K562 (cell line): ENCODE measurements at regions not wholly inside any gene's neighbourhood (a gene's known extent, or its start where the extent isn't known, plus 50 kb on each side); places are given as distances from the start of the nearest gene placed in this dataset.
"Not testable (repeated sequence)": the region's sequence is repeated elsewhere in the genome, so short reads cannot be mapped to it uniquely, and the experiment has no call there.

Experiments
- ATAC-seq: fragments of 200-7000 bp; cut with Tn5 transposase; 3 replicates; pipeline ENCODE4 v1.9.1; 2020; ENCODE audit warnings: moderate library complexity
- BruUV-seq: library from RNA; stranded (reverse); fragments of 400-500 nt; replicated peaks from 2 replicates; lab custom pipeline; 2021; lab: Mats Ljungman, UMichigan
- CTCF ChIA-PET: fragments of 300-600 bp; formaldehyde crosslinking; extraction: SDS; loops from one replicate; lab custom pipeline; 2021; ENCODE audit warnings: low intra/inter-chr PET ratio; lab: Yijun Ruan, JAX
- POLR2A ChIA-PET: fragments of 300-600, 350-650 bp; sonication (Branson Sonifier 250); formaldehyde crosslinking; extraction: SDS; loops from one replicate; lab custom pipeline; 2021; ENCODE audit warnings: antibody characterized with exemption, inconsistent platforms; lab: Yijun Ruan, JAX
- DNase-seq, 4 experiments: peaks; one replicate each; pipeline versions ENCODE4 v3.0.0 to v3.0.0-alpha.2; 2011 to 2018; ENCODE audit warnings: low spot score in 3 of 4, mixed read lengths in 3 of 4; ENCODE audit errors: extremely low read depth in 1 of 4
- FAIRE-seq: peaks from 2 replicates; lab custom pipeline; 2011; peaks lifted over from hg19 to GRCh38; lab: Jason Lieb, UNC
- H2AFZ ChIP-seq: 2 replicates; pipeline ENCODE4 v1.6.0; 2011; ENCODE audit warnings: low read depth, low read length, control low read depth, inconsistent platforms
- H3K27ac ChIP-seq: fragments of 200-600 bp; 3 replicates; pipeline ENCODE4 v1.8.0; 2011; ENCODE audit warnings: low read depth, mild to moderate bottlenecking, control low read depth, inconsistent platforms, low read length, moderate library complexity, mixed read lengths; ENCODE audit errors: extremely low read depth
- H3K27me3 ChIP-seq, 2 experiments: fragments of 300-600 bp in 1 of 2; 2 replicates in 1 of 2; 3 replicates in 1 of 2; pipeline versions ENCODE4 v1.6.0 to v1.8.0; 2011; ENCODE audit warnings: inconsistent platforms in 2 of 2, low read length in 2 of 2, mild to moderate bottlenecking in 1 of 2, mixed read lengths in 1 of 2, moderate library complexity in 1 of 2; ENCODE audit not compliant: control insufficient read depth in 2 of 2, insufficient read depth in 2 of 2
- H3K36me3 ChIP-seq: fragments of 300-600 bp; 3 replicates; pipeline ENCODE4 v1.8.0; 2011; ENCODE audit warnings: mild to moderate bottlenecking, low read length, inconsistent platforms; ENCODE audit not compliant: control insufficient read depth, insufficient read depth
- H3K4me1 ChIP-seq, 2 experiments: fragments of 200-600 bp in 1 of 2; replicated peaks in 1 of 2; 2 replicates in 1 of 2; 3 replicates in 1 of 2; pipeline versions ENCODE4 v1.5.1 to v1.8.0; 2011; ENCODE audit warnings: inconsistent platforms in 2 of 2, low read length in 2 of 2, mild to moderate bottlenecking in 1 of 2, mixed read lengths in 1 of 2, moderate library complexity in 1 of 2; ENCODE audit not compliant: control insufficient read depth in 2 of 2, insufficient read depth in 2 of 2
- H3K4me2 ChIP-seq: 2 replicates; pipeline ENCODE4 v1.6.1; 2011; ENCODE audit warnings: low read length, control low read depth, inconsistent platforms, mixed read lengths; ENCODE audit not compliant: insufficient read depth
- H3K4me3 ChIP-seq: fragments of 200-600 bp; sonication (generic), shearing (Covaris generic); 2 replicates; pipeline ENCODE4 v1.5.1; 2016; ENCODE audit warnings: control low read depth, inconsistent platforms
- H3K79me2 ChIP-seq: fragments of 200-600 bp; 3 replicates; pipeline ENCODE4 v1.8.0; 2011; ENCODE audit warnings: low read length, inconsistent platforms; ENCODE audit not compliant: control insufficient read depth, insufficient read depth
- H3K9ac ChIP-seq, 2 experiments: 2 replicates each; pipeline versions ENCODE4 v1.6.0 to v1.6.1; 2011; ENCODE audit warnings: low read depth in 2 of 2, low read length in 2 of 2, control low read depth in 1 of 2, inconsistent platforms in 1 of 2, mild to moderate bottlenecking in 1 of 2, mixed read lengths in 1 of 2; ENCODE audit not compliant: insufficient read depth in 1 of 2
- H3K9me1 ChIP-seq: one replicate; pipeline ENCODE4 v1.6.0; 2011; ENCODE audit warnings: inconsistent platforms, mild to moderate bottlenecking, low read length, moderate library complexity; ENCODE audit not compliant: control insufficient read depth, insufficient read depth
- H3K9me3 ChIP-seq: replicated peaks from 2 replicates; pipeline ENCODE4 v1.5.1; 2011; ENCODE audit warnings: low read depth, low read length, inconsistent platforms; ENCODE audit not compliant: control insufficient read depth, insufficient read depth
- H4K20me1 ChIP-seq: replicated peaks from 2 replicates; pipeline ENCODE4 v1.6.1; 2011; ENCODE audit warnings: low read length, inconsistent platforms, mixed read lengths; ENCODE audit not compliant: control insufficient read depth, insufficient read depth
- ARID1B ChIP-seq: fragments of 450-650 bp; IDR thresholded peaks from 2 replicates; pipeline ENCODE4 v1.6.1; 2016; ENCODE audit warnings: antibody characterized with exemption, mild to moderate bottlenecking, inconsistent platforms
- BCL6 ChIP-seq: fragments of 250-450 bp; sonication (Bioruptor Pico); IDR thresholded peaks from 2 replicates; pipeline ENCODE4 v1.4.0; 2020
- BMI1 ChIP-seq: fragments of 150-350 bp; IDR thresholded peaks from 2 replicates; pipeline ENCODE4 v1.6.1; 2014; ENCODE audit warnings: low read length
- CBFA2T2 ChIP-seq: fragments of 450-650 bp; conservative IDR thresholded peaks from 2 replicates; pipeline ENCODE4 v1.6.1; 2017; ENCODE audit warnings: mild to moderate bottlenecking
- CBFA2T3 ChIP-seq: fragments of 450-650 bp; IDR thresholded peaks from 2 replicates; pipeline ENCODE4 v1.6.1; 2017
- ETV1 ChIP-seq: fragments of 450-650 bp; conservative IDR thresholded peaks from 2 replicates; pipeline ENCODE4 v1.6.1; 2016; ENCODE audit warnings: missing genetic modification characterization, control low read depth, low read depth, missing compliant biosample characterization
- KLF16 ChIP-seq: IDR thresholded peaks from 2 replicates; pipeline ENCODE4 v1.6.1; 2016; ENCODE audit warnings: antibody characterized with exemption
- NCOR1 ChIP-seq: fragments of 450-650 bp; IDR thresholded peaks from 2 replicates; pipeline ENCODE4 v1.6.1; 2016; ENCODE audit warnings: mild to moderate bottlenecking, moderate library complexity
- NFIC ChIP-seq: fragments of 450-650 bp; IDR thresholded peaks from 2 replicates; pipeline ENCODE4 v1.6.1; 2017; ENCODE audit warnings: mild to moderate bottlenecking, inconsistent platforms
- POLR2AphosphoS5 ChIP-seq: IDR thresholded peaks from 2 replicates; pipeline ENCODE4 v1.6.1; 2011; ENCODE audit warnings: mild to moderate bottlenecking, low read depth, low read length, moderate library complexity; ENCODE audit not compliant: control insufficient read depth, insufficient read depth
- RFX5 ChIP-seq: IDR thresholded peaks from 2 replicates; pipeline ENCODE4 v1.6.1; 2011; ENCODE audit warnings: low read depth, mild to moderate bottlenecking, improper control_type of control experiment, low read length
- SPI1 ChIP-seq: IDR thresholded peaks from 2 replicates; pipeline ENCODE4 v1.6.1; 2011; ENCODE audit warnings: low read depth, low read length, control low read depth, borderline replicate concordance
- STAT5A ChIP-seq: IDR thresholded peaks from 2 replicates; pipeline ENCODE4 v1.6.1; 2012; ENCODE audit warnings: low read length, inconsistent platforms, borderline replicate concordance
- TAL1 ChIP-seq: fragments of 450-650 bp; IDR thresholded peaks from 2 replicates; pipeline ENCODE4 v1.6.1; 2016; ENCODE audit warnings: mild to moderate bottlenecking
- TCF3 ChIP-seq: sonication (generic); formaldehyde crosslinking; IDR thresholded peaks from 2 replicates; pipeline ENCODE4 v1.4.0; 2020; ENCODE audit warnings: mild to moderate bottlenecking, missing genetic modification reagents
- TEAD1 ChIP-seq, 2 experiments: fragments of 450-650 bp in 1 of 2; sonication (generic) in 1 of 2; formaldehyde crosslinking; IDR thresholded peaks; 2 replicates each; pipeline versions ENCODE4 v1.4.0 to v1.8.0; 2020 to 2022; ENCODE audit warnings: mild to moderate bottlenecking in 2 of 2, missing genetic modification reagents in 1 of 2
- TEAD4 ChIP-seq, 2 experiments: sonication (generic) in 1 of 2; formaldehyde crosslinking in 1 of 2; IDR thresholded peaks; 2 replicates each; pipeline versions ENCODE4 v1.6.1 to v1.8.0; 2012 to 2022; ENCODE audit warnings: borderline replicate concordance in 1 of 2, inconsistent platforms in 1 of 2, low read length in 1 of 2, mild to moderate bottlenecking in 1 of 2, missing genetic modification reagents in 1 of 2
- TRIM24 ChIP-seq, 2 experiments: fragments of 450-650 bp; IDR thresholded peaks; 2 replicates each; pipeline ENCODE4 v1.6.1; 2016
- ZNF146 ChIP-seq: IDR thresholded peaks from one replicate; pipeline ENCODE4 v1.6.1; 2018; ENCODE audit warnings: missing compliant biosample characterization; ENCODE audit not compliant: unreplicated experiment
- ZNF184 ChIP-seq: sonication (generic); formaldehyde crosslinking; IDR thresholded peaks from 2 replicates; pipeline ENCODE4 v1.5.0; 2020; ENCODE audit warnings: missing genetic modification reagents
- WGBS: fragments of 100-300 bp; shearing (Covaris generic); methylation state at CpG from one replicate; pipeline ENCODE4 v1.1.6; 2016; ENCODE audit warnings: low coverage, mixed read lengths; ENCODE audit not compliant: insufficient coverage; ENCODE audit errors: missing lambda C conversion rate; 5-methylcytosine and 5-hydroxymethylcytosine counted together
- in situ Hi-C: fragments of 300-500 bp; cut with MboI; formaldehyde crosslinking; loops from 4 replicates; pipeline ENCODE4 v1.15.0; 2018; ENCODE audit warnings: inconsistent platforms, mixed read lengths
- intact Hi-C: fragments of 100-400 bp; cut with micrococcal nuclease; formaldehyde crosslinking; loops from 2 replicates; pipeline ENCODE4 v1.14.2; 2022

GRCh38 chrX:75961321-75961720 is 176.3 kb upstream of the MAGEE2 start:
- FAIRE-seq, CTCF ChIA-PET: not testable (repeated sequence)

DNA sequence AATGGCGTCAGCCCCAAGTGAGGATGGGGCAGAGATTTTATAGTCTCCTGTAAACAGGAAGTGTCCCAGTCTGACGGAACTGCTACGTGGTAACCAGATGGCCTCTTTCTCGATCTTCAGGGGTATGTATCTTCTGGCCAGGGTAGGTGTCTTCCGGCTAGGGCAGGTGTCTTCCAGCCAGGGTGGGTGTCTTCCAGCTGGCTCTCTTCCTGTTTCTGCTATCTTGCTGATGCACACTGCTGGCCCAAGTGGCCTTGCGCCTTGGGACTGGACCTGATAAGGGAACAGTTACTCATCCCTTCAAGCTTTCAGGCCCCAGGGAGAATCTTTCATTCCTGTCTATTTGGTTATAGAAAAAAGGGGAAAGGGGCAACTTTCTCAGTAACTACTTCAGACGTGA is 178.7 kb upstream of the MAGEE2 start:
- POLR2A ChIA-PET = no interaction called here
- H3K36me3 ChIP-seq = no peaks in the 10 kb centered on the region
- DNase-seq (peak; percentile 5 to 22 (median 6)), FAIRE-seq (no peak), ATAC-seq (peak; percentile 60)
- intact Hi-C loops = no loop called here
- no peak overlapping the region for H3K4me3 ChIP-seq
- in situ Hi-C loops = no loop called here
- TF ChIP-seq TAL1 (peak; percentile 63), RFX5 (no peak), ETV1 (tag) (0 out of 2 replicates have a peak, but pooled peaks have one; percentile 18), POLR2AphosphoS5 (0 out of 2 replicates have a peak, but pooled peaks have one; percentile 29), BCL6 (CRISPR knock-in tag) (no peak), ARID1B (peak; percentile 58), CBFA2T2 (peak; percentile 79), TEAD4 (IDR thresholded peaks at IDR 0.05; ENCODE audit: low read length) (peak; percentile 75), TEAD4 (CRISPR knock-in tag; IDR thresholded peaks at IDR 0.05; ENCODE audit: borderline replicate concordance) (no peak), TCF3 (peak; percentile 35; the same call in 1 of the 2 replicates), TRIM24 (IDR thresholded peaks at IDR 0.05) (peak; percentile 8 to 62; a peak in 2 of 4 replicates), SPI1 (peak; percentile 35; the same call in 1 of the 2 replicates), CBFA2T3 (peak; percentile 84), NCOR1 (peak; percentile 35; the same call in 1 of the 2 replicates), BMI1 (no peak), ZNF184 (no peak), STAT5A (peak; percentile 23; the same call in 1 of the 2 replicates), NFIC (peak; percentile 57), KLF16 (peak; percentile 42; the same call in 1 of the 2 replicates), TEAD1 (CRISPR knock-in tag; IDR thresholded peaks at IDR 0.05) (no peak)
- H3K4me1 ChIP-seq = no peaks in the 10 kb centered on the region
- no peaks in the 10 kb centered on the region for H4K20me1 ChIP-seq
- no peak overlapping the region for H3K4me2 ChIP-seq
- no peak overlapping the region for H3K9ac ChIP-seq
- H3K9me3 ChIP-seq = no peaks in the 10 kb centered on the region; the same call in 1 of the 2 replicates
- no peaks in the 10 kb centered on the region for H3K27me3 ChIP-seq
- CTCF ChIA-PET = no interaction called here
- H3K9me1 ChIP-seq = no peaks in the 10 kb centered on the region
- 6% methylated on average over 3 of the region's 7 CpGs for WGBS
- no peak overlapping the region for H3K27ac ChIP-seq
- H2AFZ ChIP-seq = no peak overlapping the region
- BruUV-seq = no TSS peak
- H3K79me2 ChIP-seq = no peaks in the 10 kb centered on the region

More at GRCh38 chrX:75961321-75961720, 176.3 kb upstream of the MAGEE2 start:
- H2AFZ ChIP-seq, H3K9me1 ChIP-seq, H4K20me1 ChIP-seq, DNase-seq, ATAC-seq, in situ Hi-C loops, H3K9me3 ChIP-seq, H3K9ac ChIP-seq, H3K4me1 ChIP-seq, intact Hi-C loops, POLR2A ChIA-PET, H3K4me2 ChIP-seq, H3K27me3 ChIP-seq, H3K4me3 ChIP-seq, H3K79me2 ChIP-seq, BruUV-seq, H3K36me3 ChIP-seq, H3K27ac ChIP-seq: not testable (repeated sequence)
- peak; percentile 7 for TF ChIP-seq ZNF146 (CRISPR knock-in tag)
- WGBS = no CpG with 5 or more reads among the region's 1 CpG
